Ammon's horn (tissue), 1 donor: ENCODE measurements at regions not wholly inside any gene's neighbourhood (a gene's known extent, or its start where the extent isn't known, plus 50 kb on each side); places are given as distances from the start of the nearest gene placed in this dataset.
"Not testable (repeated sequence)": the region's sequence is repeated elsewhere in the genome, so short reads cannot be mapped to it uniquely, and the experiment has no call there.

Experiments
- DNase-seq: peaks from one replicate; pipeline ENCODE4 v3.0.0-alpha.2; 2016; ENCODE audit warnings: low spot score

DNA sequence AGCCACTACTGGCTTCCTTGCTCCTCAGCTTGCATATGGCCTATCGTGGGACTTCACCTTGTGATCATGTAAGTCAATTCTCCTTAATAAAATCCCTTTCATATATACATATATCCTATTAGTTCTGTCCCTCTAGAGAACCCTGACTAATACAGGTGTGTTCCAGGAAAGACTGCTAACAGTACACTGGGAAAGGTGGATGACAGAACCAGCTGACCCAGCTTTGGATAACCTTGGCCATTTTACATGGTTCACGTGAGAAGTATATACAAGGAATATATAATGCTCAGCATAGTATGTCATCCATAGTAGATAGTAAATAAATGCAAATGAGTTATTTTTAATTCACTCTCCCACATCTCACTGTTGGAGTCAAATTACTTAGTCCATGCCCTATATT lies 1003.5 kb downstream of the SORCS3 start:
- DNase-seq: no peak

DNA sequence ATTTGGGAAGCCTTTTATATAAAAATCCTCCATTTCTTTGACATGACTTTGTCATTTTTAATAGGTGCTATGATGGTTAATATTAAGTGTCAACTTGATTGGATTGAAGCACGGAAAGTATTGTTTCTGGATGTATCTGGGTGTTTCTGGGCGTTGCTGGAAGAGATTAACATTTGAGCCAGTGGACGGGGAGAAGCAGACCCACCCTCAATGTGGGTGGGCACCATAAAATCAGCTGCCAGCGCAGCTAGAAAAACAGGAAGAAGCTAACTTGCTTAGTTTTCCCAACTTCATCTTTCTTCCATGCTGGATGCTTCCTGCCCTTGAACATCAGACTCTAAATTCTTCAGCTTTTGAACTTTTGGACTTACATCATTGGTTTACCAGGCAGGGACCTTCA lies 1003.0 kb downstream of the SORCS3 start:
- DNase-seq: no peak

DNA sequence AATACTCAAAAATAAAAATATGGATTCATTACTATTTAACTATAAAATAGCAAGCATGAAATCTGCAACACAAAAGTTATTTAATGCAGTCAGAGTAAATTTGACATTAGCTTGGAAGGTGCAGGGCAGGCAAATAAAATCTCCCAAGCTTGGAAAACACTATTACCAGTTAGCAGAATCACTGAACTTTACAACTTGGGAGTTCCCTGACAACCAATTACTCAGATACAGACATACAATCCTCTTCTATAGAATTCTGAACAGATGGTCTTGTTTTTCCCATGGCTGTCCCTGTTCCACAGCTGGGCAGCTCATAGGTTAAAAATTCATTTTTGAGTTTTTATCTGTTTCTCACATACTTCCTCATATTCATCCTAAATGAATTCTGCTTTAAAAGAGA lies 1002.6 kb downstream of the SORCS3 start:
- no peak for DNase-seq

DNA sequence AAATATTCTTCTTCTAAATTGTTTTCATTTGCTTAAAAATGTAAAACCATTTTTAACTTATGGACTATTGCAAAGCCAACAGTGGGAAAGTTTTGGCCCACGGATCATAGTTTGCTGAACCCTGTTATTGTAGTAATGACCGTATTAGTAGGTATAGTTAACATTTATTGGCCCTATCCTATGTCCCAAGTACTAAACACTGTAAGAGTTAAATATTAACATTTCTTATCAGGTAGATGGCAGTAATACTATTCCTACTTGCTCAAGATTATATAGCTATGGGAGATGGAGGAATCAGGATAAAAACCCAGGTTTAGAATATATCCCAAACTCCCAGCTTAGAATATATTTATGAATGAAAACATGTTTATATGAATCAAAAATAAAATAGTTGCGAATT lies 993.2 kb downstream of the SORCS3 start:
- no peak for DNase-seq

DNA sequence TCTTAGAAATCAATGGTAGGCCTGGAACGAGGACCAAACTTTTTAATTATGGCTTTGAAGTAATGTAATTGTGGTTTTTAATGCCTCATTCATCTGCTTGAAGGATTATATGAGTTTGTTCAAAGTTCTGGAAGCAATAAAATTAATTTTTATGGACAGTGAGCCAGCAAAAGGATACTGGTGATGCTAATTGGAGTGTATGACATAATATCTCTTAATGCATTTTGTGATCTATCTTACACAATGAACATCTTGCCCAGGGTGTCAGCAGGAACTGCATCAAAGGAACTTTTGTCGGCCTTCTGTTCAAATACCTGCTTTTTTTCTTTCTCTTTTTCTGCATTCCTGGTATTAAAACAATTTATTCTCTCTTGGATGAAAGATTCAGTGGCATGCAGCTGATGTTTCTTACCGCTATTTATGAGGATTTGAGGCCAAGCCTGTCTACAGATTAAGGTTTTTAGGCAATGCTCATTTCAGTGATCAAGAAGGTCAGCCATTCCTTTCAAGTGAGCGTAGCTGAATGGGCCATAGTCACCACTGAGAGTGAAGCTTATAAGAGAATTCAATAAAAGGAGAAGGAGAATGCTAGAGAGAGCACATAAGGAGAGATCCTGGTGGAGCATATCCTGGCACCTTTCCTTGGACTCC lies 974.8 kb downstream of the SORCS3 start:
- no peak for DNase-seq

DNA sequence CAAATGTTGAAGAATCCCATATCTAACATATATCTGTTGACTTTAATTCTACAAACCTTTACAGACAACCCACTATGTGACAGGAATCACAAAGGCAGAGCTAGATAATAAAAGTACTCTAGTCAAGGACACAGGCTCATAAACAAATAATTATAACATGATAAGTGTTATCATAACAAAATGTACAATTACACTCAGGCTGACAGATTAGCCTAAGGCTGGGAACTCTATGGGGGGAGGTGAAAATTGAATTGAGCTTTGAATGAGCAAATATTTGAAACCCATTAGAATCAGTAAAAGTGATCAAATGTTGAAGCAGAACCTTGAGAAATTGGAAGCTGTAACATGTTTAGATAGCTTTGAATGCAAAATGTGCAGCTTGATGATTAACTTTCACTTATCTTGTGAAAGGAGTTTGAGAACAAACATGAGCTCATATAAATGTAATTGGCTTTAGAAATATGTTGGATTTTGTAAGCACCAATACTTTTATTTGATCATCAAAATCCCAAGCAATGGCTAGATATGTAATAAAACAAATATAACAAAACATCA lies 970.2 kb downstream of the SORCS3 start:
- no peak for DNase-seq

DNA sequence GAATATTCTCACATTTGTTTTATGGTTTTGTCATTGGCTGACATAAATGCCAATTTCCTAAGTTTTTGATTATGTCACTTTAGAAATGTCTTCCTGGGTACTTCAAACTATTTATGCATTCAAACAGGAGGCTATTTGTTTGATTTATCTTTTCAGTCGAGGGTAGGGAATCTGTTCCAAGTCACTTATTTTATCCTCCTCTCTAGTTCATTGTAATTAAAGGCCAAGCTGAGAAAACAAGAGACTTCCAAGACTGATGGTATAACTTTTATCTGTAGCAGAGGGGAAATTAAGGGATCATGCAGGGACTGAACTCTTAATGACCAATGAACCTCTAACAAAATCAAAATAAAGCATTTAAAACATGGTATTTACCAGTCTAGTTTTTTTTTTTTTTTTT lies 968.4 kb downstream of the SORCS3 start:
- DNase-seq: no peak

DNA sequence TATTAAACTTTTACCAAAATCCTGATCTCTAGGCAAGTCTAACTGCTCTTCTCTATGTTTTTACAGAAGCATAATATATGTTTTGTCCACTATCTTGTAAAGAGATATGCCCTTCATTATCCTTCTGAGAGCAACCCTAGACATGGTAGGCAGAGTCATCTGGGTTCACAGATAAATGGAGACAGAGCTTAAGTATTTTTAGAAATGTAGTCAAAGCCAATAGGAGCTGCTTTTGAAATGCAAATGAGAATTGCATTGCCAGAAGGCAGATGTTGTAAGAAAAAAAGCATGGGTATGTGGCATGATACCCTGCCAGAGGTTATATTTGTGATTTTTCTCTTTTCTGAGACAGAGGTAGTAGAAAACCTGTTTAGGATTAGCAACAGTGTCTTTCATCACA lies 964.8 kb downstream of the SORCS3 start:
- DNase-seq: no peak

DNA sequence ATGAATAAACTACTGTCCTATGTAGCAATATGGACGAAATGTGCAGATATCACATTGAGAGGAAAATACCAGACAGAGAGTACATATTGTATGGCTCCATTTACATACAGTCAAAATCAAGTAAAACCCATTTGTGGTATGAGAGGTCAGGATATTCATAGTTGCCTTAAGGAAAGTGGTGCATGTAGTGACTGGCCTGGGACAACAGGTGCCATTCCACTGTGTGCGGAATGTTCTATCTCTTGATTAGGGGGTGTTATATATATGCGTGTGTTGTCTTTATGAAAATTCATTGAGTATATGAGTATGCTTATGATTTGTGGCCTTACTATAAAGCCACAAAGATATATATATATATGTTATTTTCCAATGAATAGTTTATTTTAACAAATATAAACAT lies 964.0 kb downstream of the SORCS3 start:
- no peak for DNase-seq

DNA sequence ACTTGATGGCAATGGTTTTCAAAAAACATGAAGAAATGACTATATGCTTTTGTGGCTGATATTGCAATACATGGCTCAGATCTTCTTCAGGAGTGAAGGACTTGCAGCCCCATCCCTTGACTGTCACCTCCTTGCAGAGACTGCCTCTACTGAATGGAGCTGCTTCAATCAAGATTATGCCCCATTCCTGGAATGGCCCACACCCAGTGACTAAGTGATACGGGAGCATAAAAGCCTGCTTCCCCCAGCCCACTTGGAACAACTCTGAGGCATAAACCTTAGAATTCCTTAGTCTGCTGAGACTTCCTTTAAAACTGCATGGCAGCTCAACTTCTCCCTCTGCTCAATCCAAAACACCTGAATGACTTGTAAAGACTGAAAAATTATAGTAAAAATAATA lies 957.1 kb downstream of the SORCS3 start:
- no peak for DNase-seq

DNA sequence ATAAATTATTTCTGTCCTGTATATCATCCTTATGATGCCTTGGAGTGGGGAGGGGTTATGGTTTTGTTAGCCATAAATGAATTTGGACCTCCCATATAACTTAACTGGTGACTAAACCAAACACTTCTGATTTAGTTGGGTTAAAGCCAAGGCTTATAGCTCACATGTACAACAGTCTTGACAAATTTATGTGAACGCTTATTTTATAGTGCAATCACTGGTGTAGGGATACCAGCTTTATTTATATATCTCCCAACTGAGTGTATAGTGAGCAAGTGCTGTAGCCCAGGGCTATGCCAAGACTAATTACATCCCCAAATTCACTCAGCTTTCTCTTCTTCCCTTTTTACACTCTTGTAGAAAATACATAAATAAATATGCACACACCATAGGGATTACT lies 956.2 kb downstream of the SORCS3 start:
- DNase-seq: no peak

DNA sequence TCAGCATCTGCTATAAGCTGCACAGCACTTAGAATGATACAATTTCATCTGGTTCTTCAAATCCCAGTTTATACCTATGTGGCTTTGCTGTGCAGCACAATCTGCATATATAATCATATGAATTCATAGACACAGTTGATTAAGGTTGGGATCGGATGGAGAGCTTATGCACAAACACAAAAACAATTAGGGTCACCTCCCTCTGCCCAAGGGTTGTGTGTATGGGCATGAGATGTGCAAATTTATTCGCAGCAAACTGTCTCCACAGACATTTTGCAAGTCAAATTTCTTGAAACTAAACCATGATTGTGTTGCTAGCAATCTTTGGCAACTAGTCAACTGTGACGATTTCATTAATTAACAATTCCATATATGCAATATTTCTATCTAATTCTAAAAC lies 955.7 kb downstream of the SORCS3 start:
- DNase-seq: no peak

DNA sequence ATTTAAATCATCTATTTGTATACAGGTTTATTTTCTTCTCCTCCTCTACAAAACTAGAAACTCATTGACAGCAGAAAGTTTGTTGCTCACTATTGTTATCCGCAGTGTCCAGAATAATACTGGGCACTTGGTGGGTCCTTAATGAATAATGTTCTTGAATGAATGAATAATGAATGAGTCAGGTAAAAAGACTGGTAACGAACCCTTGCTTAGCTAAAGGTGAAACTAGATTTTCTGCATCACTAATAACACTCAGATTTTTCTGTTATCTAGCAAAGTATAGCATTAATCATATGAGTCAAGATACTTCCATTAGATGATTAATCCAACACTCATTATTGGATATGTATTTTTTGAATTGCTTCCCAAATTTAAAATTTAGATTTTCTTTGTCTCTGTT lies 953.2 kb downstream of the SORCS3 start:
- DNase-seq: no peak

DNA sequence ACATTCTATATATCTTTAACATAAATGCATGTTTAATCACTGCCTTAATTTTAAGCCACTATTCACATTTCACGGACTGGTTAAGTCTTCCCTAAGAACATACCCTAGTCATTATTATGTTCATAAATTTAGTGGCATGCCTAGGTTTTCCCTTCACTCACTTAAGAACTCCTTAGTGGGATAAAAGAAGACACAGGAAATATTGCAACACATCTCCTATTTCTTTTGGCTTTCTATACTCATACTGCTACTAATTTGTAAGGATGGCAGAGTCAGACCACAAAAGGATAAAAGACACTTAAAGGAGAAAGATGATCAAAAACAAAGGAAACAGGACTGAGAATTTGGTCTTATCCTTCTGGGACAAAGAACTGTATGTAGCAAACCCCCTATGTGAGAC lies 951.4 kb downstream of the SORCS3 start:
- no peak for DNase-seq

DNA sequence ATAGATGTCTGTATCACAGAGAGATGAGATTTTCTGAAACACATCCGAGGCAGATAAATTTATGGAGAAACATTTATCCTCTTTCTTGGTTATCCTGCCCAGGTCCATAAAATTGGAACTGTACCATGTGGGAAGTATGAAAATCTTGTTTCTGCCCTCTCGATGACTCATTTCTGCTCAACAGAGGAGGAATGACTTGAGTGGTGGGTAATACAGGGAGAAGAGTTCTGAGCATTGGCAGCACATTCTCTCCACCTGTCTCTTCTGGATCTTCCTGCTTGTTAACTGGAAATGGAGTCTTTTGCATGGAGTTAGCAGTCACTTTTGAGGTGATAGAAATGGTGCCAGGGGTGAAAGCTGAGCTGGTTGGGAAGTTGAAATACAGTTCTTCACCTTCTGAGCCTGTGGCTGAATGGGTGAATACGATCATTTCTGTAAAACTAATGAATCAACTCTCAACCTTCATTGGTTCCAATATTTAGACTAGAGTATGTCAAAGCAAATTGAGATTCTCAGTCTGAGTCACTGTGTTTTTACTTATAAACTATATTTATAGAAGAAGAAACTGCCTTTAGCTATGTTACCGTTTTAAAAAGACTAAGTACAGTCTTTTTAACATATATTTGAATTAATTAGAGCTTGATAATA lies 945.5 kb downstream of the SORCS3 start:
- DNase-seq: no peak

DNA sequence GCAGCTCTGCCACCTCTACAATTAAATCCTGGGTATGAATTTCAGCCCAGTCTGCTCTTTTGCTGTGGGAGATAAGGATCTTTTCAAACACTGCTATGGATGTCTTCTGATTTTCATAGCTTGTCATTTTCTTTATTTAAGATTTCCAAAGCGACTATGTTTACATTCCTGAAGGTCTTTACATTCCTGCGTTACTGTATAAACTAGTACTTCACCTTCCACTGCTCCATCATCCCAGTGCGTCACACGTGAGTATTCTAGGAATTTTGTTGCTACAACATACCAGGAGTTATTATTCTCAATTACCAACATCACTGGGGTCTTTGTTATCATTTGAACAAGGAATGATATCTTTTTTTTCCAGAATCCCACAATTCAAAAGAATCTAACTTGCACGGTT lies 944.7 kb downstream of the SORCS3 start:
- no peak for DNase-seq

DNA sequence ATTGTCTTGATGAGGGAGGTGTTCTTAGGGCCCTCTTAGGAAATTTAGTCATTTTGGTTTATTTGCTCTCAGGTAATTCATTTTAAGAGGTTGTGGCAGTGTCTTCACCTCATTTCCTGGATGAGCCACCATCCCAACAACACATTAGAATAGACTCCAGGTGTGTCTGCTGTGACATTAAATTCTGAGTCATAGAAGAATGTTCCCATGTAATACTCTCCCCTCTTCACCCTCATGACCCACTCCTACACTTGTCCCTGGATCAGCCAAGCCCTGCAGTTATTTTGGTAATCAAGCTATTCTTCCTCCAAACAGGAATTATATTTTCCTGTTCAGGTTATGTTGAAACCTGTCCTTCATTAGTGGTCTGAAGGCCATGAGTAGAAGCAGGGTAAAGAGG lies 944.1 kb downstream of the SORCS3 start:
- DNase-seq: no peak

DNA sequence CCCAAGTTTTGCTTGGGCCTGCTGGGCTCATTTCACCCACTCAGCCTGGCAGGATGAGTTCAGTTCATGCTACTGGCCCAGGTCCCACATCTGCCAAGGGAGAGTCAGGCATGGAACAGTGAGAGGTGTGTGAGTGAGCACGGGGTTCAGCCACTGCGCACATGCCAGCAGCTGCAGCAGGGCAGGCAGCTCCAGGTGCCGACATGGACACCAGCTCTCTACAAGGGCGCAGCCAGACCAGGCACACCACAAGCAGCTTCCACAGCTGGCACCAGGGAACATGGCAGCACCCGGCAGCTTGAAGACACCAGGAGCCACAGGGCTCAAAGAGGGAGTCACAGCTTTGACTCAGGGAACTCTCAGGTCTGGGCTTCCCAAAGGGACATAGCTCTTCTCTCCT lies 938.0 kb downstream of the SORCS3 start:
- DNase-seq: no peak

DNA sequence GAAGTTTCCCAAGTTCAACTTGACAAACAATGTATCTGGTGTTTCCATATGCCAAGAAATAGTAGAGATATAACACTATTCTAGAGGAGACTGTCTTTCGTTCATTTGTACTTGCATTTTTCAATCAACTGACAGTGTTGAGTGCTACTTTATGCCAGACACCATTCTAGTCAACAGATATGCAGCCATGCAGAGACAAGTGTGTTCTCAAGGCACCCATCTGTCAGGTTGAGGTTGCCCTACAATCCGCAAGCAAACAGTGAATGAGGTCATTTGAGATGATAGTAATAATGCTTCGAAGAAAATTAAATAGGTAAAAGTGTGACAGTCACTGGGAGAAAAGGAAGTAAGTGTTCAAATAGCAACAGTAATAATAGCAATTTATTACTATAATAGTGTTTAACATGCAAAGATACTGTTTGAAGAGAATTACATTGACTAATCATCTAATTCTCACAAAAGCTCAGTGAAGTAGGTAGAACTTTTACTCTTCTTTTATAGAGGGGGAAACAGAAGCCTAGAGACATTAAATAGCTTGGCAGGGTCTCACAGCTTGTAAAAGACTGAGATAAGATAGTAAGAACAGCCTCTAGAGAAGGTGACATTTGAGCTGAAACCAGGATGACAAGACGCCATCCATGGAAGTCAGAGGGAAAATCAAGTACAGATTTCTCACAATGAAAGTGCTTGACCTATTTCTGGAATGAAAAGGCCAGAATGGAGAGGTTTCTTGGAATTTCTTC lies 936.9 kb downstream of the SORCS3 start:
- DNase-seq: peak; percentile 3

DNA sequence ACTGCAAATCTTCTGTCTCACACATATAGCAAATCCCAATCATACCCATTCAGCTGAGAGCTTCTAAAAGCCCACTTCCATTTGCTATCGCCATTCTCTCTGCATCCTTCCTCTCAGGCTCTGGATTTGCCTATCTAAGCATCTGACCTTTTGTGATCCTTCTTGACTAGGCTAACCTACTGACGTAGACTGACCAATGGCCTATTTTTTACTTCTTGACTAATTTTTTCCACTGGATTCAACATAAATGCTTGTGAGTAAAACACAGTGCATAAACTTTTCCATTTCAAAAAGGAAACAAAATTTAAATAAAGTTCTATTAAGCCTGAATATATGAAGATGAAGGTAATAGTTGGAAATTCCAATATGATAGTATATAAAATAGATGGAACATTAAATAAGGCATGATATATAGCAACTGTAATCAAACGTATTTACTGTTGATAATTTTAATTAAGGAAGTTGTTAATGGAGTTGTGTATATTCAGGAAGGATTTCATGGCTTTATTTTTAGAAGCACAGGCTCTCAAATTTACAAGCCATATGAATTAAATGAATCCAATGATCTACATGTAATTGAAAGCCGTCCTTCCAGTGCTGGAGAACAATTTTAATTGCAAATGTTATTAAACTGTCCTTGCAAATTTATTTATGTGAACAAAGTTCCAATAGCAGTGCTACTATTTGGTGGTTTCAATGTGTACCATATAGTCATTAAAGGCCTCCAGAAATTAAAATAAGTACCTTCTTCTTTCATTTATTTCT lies 918.4 kb downstream of the SORCS3 start:
- no peak for DNase-seq

DNA sequence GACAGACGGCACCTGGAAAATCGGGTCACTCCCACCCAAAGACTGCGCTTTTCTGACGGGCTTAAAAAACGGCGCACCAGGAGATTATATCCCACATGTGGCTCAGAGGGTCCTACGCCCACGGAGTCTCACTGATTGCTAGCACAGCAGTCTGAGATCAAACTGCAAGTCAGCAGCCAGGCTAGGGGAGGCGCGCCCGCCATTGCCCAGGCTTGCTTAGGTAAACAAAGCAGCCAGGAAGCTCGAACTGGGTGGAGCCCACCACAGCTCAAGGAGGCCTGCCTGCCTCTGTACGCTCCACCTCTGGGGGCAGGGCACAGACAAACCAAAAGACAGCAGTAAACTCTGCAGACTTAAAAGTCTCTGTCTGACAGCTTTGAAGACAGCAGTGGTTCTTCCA lies 909.4 kb downstream of the SORCS3 start:
- DNase-seq: not testable (repeated sequence)

DNA sequence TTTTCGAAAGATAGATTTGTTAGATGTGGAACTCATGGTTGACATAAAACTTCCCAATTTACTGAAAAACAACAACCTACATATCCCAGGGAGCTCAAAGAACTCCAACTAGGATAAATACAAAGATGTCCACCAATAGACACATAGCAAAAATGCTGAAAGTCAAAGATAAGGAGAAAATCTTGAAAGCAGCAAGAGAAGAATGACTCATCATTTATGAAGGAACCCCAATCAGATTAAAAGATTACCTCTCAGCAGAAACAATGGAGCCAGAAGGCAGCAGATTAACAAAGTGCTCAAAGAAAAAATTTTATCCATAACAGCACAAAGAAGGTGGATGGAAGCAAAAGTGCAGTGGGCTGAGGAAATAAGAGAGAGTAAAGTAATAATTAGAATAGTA lies 908.6 kb downstream of the SORCS3 start:
- no peak for DNase-seq

DNA sequence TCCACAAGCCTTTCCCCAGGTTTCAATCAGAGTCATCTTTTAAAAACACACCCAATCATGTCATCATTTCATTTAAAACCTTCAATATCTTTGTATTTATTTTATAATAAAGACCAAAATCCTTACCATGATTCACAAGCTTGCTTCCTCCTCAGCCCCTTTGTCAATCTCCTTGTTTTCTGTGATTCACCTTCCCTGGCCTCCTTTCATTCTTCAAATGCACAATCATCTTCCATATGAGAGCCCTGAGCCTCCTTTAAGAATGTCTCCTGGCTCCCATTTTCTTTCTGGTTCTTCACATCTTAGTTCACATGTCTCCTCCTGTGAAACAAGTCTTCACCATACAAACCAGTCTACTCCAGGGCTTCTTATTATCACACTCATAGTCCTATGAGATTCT lies 904.0 kb downstream of the SORCS3 start:
- no peak for DNase-seq
